ENCODE measurements at regions not wholly inside any gene's neighbourhood (a gene's known extent, or its start where the extent isn't known, plus 50 kb on each side); places are given as distances from the start of the nearest gene placed in this dataset.

- H3K4me3 Mint-ChIP-seq: no peak overlapping the region
These were observed 278.4 kb upstream of the SPRED2 start for GRCh38 chr2:65710779-65711295.

GRCh38 chr2:65710356-65710755, 278.0 kb upstream of the SPRED2 start:
- ATAC-seq: no peak
- H3K9me3 Mint-ChIP-seq (ENCODE audit: insufficient read depth): no peaks in the 10 kb centered on the region
- no peak for DNase-seq
- no peaks in the 10 kb centered on the region for H3K36me3 Mint-ChIP-seq (ENCODE audit: low read depth)
- no peaks in the 10 kb centered on the region for H3K4me1 Mint-ChIP-seq (ENCODE audit: low read depth)
- H3K27ac Mint-ChIP-seq: no peak overlapping the region
- peaks cover 5% of the 10 kb centered on the region for H3K27me3 Mint-ChIP-seq (ENCODE audit: low read depth)
- ChIA-PET CTCF (interaction anchor here (0.9 kb wide), 1 partner anchor 71 kb away, joined by 3 read pairs; no protein-coding TSS in a partner anchor), POLR2A (no interaction called here)
- no peak overlapping the region for H3K4me3 Mint-ChIP-seq

More at GRCh38 chr2:65710779-65711295, 278.4 kb upstream of the SPRED2 start:
- Mint-ChIP-seq H3K36me3 (ENCODE audit: low read depth) (no peaks in the 10 kb centered on the region), H3K27me3 (ENCODE audit: low read depth) (peaks cover 5% of the 10 kb centered on the region), H3K27ac (no peak overlapping the region), H3K4me1 (ENCODE audit: low read depth) (no peaks in the 10 kb centered on the region), H3K9me3 (ENCODE audit: insufficient read depth) (no peaks in the 10 kb centered on the region)
- POLR2A ChIA-PET: no interaction called here
- ATAC-seq (no peak), DNase-seq (no peak)
- CTCF ChIA-PET: interaction anchor here (0.9 kb wide), 1 partner anchor 71 kb away, joined by 3 read pairs; no protein-coding TSS in a partner anchor

- ChIA-PET CTCF (no interaction called here), POLR2A (no interaction called here)
- no peak overlapping the region for H3K4me3 Mint-ChIP-seq
- H3K36me3 Mint-ChIP-seq (ENCODE audit: low read depth): no peaks in the 10 kb centered on the region
- H3K4me1 Mint-ChIP-seq (ENCODE audit: low read depth): no peaks in the 10 kb centered on the region
- H3K9me3 Mint-ChIP-seq (ENCODE audit: insufficient read depth): no peaks in the 10 kb centered on the region
- no peak overlapping the region for H3K27ac Mint-ChIP-seq
- peaks cover 7% of the 10 kb centered on the region for H3K27me3 Mint-ChIP-seq (ENCODE audit: low read depth)
- DNase-seq: no peak
- no peak for ATAC-seq
These were observed 275.7 kb upstream of the SPRED2 start for GRCh38 chr2:65708086-65708485.

GRCh38 chr2:65706411-65706810, 274.0 kb upstream of the SPRED2 start:
- ATAC-seq (no peak), DNase-seq (no peak)
- no peaks in the 10 kb centered on the region for H3K9me3 Mint-ChIP-seq (ENCODE audit: insufficient read depth)
- H3K36me3 Mint-ChIP-seq (ENCODE audit: low read depth): no peaks in the 10 kb centered on the region
- H3K27ac Mint-ChIP-seq: no peak overlapping the region
- no peak overlapping the region for H3K4me3 Mint-ChIP-seq
- POLR2A ChIA-PET: no interaction called here
- CTCF ChIA-PET: no interaction called here
- peaks cover 7% of the 10 kb centered on the region for H3K27me3 Mint-ChIP-seq (ENCODE audit: low read depth)
- H3K4me1 Mint-ChIP-seq (ENCODE audit: low read depth): no peaks in the 10 kb centered on the region

- Mint-ChIP-seq H3K4me3 (no peak overlapping the region), H3K27me3 (ENCODE audit: low read depth) (peaks cover 3% of the 10 kb centered on the region), H3K4me1 (ENCODE audit: low read depth) (no peaks in the 10 kb centered on the region), H3K9me3 (ENCODE audit: insufficient read depth) (no peaks in the 10 kb centered on the region), H3K36me3 (ENCODE audit: low read depth) (no peaks in the 10 kb centered on the region), H3K27ac (no peak overlapping the region)
- POLR2A ChIA-PET: no interaction called here
- no peak for ATAC-seq
- no peak for DNase-seq
- CTCF ChIA-PET: no interaction called here
These were observed 268.8 kb upstream of the SPRED2 start for GRCh38 chr2:65701191-65701590.

- Mint-ChIP-seq H3K27ac (no peak overlapping the region), H3K4me1 (ENCODE audit: low read depth) (no peaks in the 10 kb centered on the region), H3K36me3 (ENCODE audit: low read depth) (no peaks in the 10 kb centered on the region), H3K27me3 (ENCODE audit: low read depth) (peaks cover 3% of the 10 kb centered on the region), H3K9me3 (ENCODE audit: insufficient read depth) (no peaks in the 10 kb centered on the region), H3K4me3 (no peak overlapping the region)
- POLR2A ChIA-PET: no interaction called here
- DNase-seq (no peak), ATAC-seq (no peak)
- CTCF ChIA-PET: no interaction called here
These were observed 268.3 kb upstream of the SPRED2 start for GRCh38 chr2:65700720-65701119.

GRCh38 chr2:65700004-65700651, 267.7 kb upstream of the SPRED2 start:
- H3K27ac Mint-ChIP-seq: no peak overlapping the region
- no peaks in the 10 kb centered on the region for H3K36me3 Mint-ChIP-seq (ENCODE audit: low read depth)
- H3K27me3 Mint-ChIP-seq (ENCODE audit: low read depth): peaks cover 3% of the 10 kb centered on the region
- ChIA-PET POLR2A (no interaction called here), CTCF (no interaction called here)
- no peaks in the 10 kb centered on the region for H3K9me3 Mint-ChIP-seq (ENCODE audit: insufficient read depth)
- no peak overlapping the region for H3K4me3 Mint-ChIP-seq
- ATAC-seq (no peak), DNase-seq (no peak)
- H3K4me1 Mint-ChIP-seq (ENCODE audit: low read depth): no peaks in the 10 kb centered on the region

GRCh38 chr2:65691816-65692215, 259.4 kb upstream of the SPRED2 start:
- Mint-ChIP-seq H3K9me3 (ENCODE audit: insufficient read depth) (no peaks in the 10 kb centered on the region), H3K36me3 (ENCODE audit: low read depth) (no peaks in the 10 kb centered on the region), H3K27me3 (ENCODE audit: low read depth) (peaks cover 8% of the 10 kb centered on the region), H3K4me3 (no peak overlapping the region), H3K27ac (no peak overlapping the region), H3K4me1 (ENCODE audit: low read depth) (no peaks in the 10 kb centered on the region)
- CTCF ChIA-PET: no interaction called here
- DNase-seq: no peak
- POLR2A ChIA-PET: no interaction called here
- no peak for ATAC-seq

GRCh38 chr2:65688141-65688886, 255.9 kb upstream of the SPRED2 start:
- no peak overlapping the region for H3K4me3 Mint-ChIP-seq
- ATAC-seq (no peak), DNase-seq (no peak)
- no peaks in the 10 kb centered on the region for H3K4me1 Mint-ChIP-seq (ENCODE audit: low read depth)
- ChIA-PET POLR2A (no interaction called here), CTCF (interaction anchor here (1.4 kb wide), 1 partner anchor 48 kb away, joined by 4 read pairs; no protein-coding TSS in a partner anchor)
- no peaks in the 10 kb centered on the region for H3K9me3 Mint-ChIP-seq (ENCODE audit: insufficient read depth)
- H3K27me3 Mint-ChIP-seq (ENCODE audit: low read depth): peaks cover 11% of the 10 kb centered on the region
- no peak overlapping the region for H3K27ac Mint-ChIP-seq
- no peaks in the 10 kb centered on the region for H3K36me3 Mint-ChIP-seq (ENCODE audit: low read depth)

- no peaks in the 10 kb centered on the region for H3K9me3 Mint-ChIP-seq (ENCODE audit: insufficient read depth)
- CTCF ChIA-PET: no interaction called here
- peaks cover 11% of the 10 kb centered on the region for H3K27me3 Mint-ChIP-seq (ENCODE audit: low read depth)
- no peaks in the 10 kb centered on the region for H3K36me3 Mint-ChIP-seq (ENCODE audit: low read depth)
- ATAC-seq: no peak
- no peak for DNase-seq
- POLR2A ChIA-PET: no interaction called here
- H3K4me1 Mint-ChIP-seq (ENCODE audit: low read depth): no peaks in the 10 kb centered on the region
- no peak overlapping the region for H3K4me3 Mint-ChIP-seq
- H3K27ac Mint-ChIP-seq: no peak overlapping the region
These were observed 255.2 kb upstream of the SPRED2 start for GRCh38 chr2:65687614-65688013.

- no peaks in the 10 kb centered on the region for H3K36me3 Mint-ChIP-seq (ENCODE audit: low read depth)
- H3K9me3 Mint-ChIP-seq (ENCODE audit: insufficient read depth): no peaks in the 10 kb centered on the region
- no peak overlapping the region for H3K27ac Mint-ChIP-seq
- H3K4me3 Mint-ChIP-seq: no peak overlapping the region
- POLR2A ChIA-PET: no interaction called here
- DNase-seq (no peak), ATAC-seq (no peak)
- peaks cover 13% of the 10 kb centered on the region for H3K27me3 Mint-ChIP-seq (ENCODE audit: low read depth)
- no peaks in the 10 kb centered on the region for H3K4me1 Mint-ChIP-seq (ENCODE audit: low read depth)
- CTCF ChIA-PET: no interaction called here
These were observed 254.6 kb upstream of the SPRED2 start for GRCh38 chr2:65686928-65687521.

GRCh38 chr2:65681503-65681902, 249.1 kb upstream of the SPRED2 start:
- Mint-ChIP-seq H3K36me3 (ENCODE audit: low read depth) (no peaks in the 10 kb centered on the region), H3K4me3 (no peak overlapping the region), H3K9me3 (ENCODE audit: insufficient read depth) (no peaks in the 10 kb centered on the region), H3K27me3 (ENCODE audit: low read depth) (peaks cover 7% of the 10 kb centered on the region), H3K27ac (no peak overlapping the region), H3K4me1 (ENCODE audit: low read depth) (no peaks in the 10 kb centered on the region)
- CTCF ChIA-PET: no interaction called here
- POLR2A ChIA-PET: no interaction called here
- DNase-seq: no peak
- no peak for ATAC-seq
